ENCODE measurements at regions not wholly inside any gene's neighbourhood (a gene's known extent, or its start where the extent isn't known, plus 50 kb on each side); places are given as distances from the start of the nearest gene placed in this dataset.

- no peak for DNase-seq
Measured at GRCh38 chr1:193553564-193553963, 367.2 kb upstream of the B3GALT2 start.

GRCh38 chr1:193552274-193552673, 365.9 kb upstream of the B3GALT2 start:
- no peak for DNase-seq

GRCh38 chr1:193549081-193549480, 362.7 kb upstream of the B3GALT2 start:
- DNase-seq = no peak

GRCh38 chr1:193545171-193545570, 358.8 kb upstream of the B3GALT2 start:
- no peak for DNase-seq

GRCh38 chr1:193543259-193543658, 356.8 kb upstream of the B3GALT2 start:
- no peak for DNase-seq

GRCh38 chr1:193542690-193543089, 356.3 kb upstream of the B3GALT2 start:
- DNase-seq = no peak

- DNase-seq = no peak
Measured at GRCh38 chr1:193540511-193540910, 354.1 kb upstream of the B3GALT2 start.

GRCh38 chr1:193539731-193540459, 353.5 kb upstream of the B3GALT2 start:
- DNase-seq = no peak

- DNase-seq = no peak
Measured at GRCh38 chr1:193538680-193539079, 352.3 kb upstream of the B3GALT2 start.

GRCh38 chr1:193538003-193538354, 351.6 kb upstream of the B3GALT2 start:
- DNase-seq = no peak

- no peak for DNase-seq
Measured at GRCh38 chr1:193537266-193538002, 351.0 kb upstream of the B3GALT2 start.

GRCh38 chr1:193533853-193534252, 347.4 kb upstream of the B3GALT2 start:
- no peak for DNase-seq

- DNase-seq = no peak
Measured at GRCh38 chr1:193525917-193526710, 339.7 kb upstream of the B3GALT2 start.

- DNase-seq = no peak
Measured at GRCh38 chr1:193525411-193525810, 339.0 kb upstream of the B3GALT2 start.

GRCh38 chr1:193524616-193525015, 338.2 kb upstream of the B3GALT2 start:
- no peak for DNase-seq

- no peak for DNase-seq
Measured at GRCh38 chr1:193524021-193524420, 337.6 kb upstream of the B3GALT2 start.

- no peak for DNase-seq
Measured at GRCh38 chr1:193520472-193520871, 334.1 kb upstream of the B3GALT2 start.

GRCh38 chr1:193519922-193520321, 333.5 kb upstream of the B3GALT2 start:
- no peak for DNase-seq

GRCh38 chr1:193516755-193517388, 330.5 kb upstream of the B3GALT2 start:
- no peak for DNase-seq

GRCh38 chr1:193514397-193514796, 328.0 kb upstream of the B3GALT2 start:
- DNase-seq = no peak

GRCh38 chr1:193513032-193513431, 326.6 kb upstream of the B3GALT2 start:
- no peak for DNase-seq

GRCh38 chr1:193504920-193505319, 318.5 kb upstream of the B3GALT2 start:
- no peak for DNase-seq

GRCh38 chr1:193498088-193498655, 311.8 kb upstream of the B3GALT2 start:
- DNase-seq = no peak

Data from NCI-H1417 treated with DMSO at 0.1 percent for 48 hours (cell line).